Loucy (cell line): ENCODE measurements at regions not wholly inside any gene's neighbourhood (a gene's known extent, or its start where the extent isn't known, plus 50 kb on each side); places are given as distances from the start of the nearest gene placed in this dataset.

ENCODE experiments used
- H2AFZ ChIP-seq: fragments of 200-600 bp; sonication (generic); 2 replicates; pipeline ENCODE4 v1.6.0; 2016; ENCODE audit warnings: antibody characterized with exemption, mild to moderate bottlenecking, low read length, moderate library complexity
- H3F3A ChIP-seq: fragments of 200-600 bp; 2 replicates; pipeline ENCODE4 v1.6.0; 2016; ENCODE audit warnings: antibody characterized with exemption, low read depth, mild to moderate bottlenecking
- H3K27me3 ChIP-seq: fragments of 200-600 bp; sonication (generic); 2 replicates; pipeline ENCODE4 v1.6.1; 2014; ENCODE audit warnings: low read length, mild to moderate bottlenecking; ENCODE audit not compliant: insufficient read depth, poor library complexity, severe bottlenecking
- H3K36me3 ChIP-seq: fragments of 200-600 bp; sonication (generic); 2 replicates; pipeline ENCODE4 v1.6.1; 2016; ENCODE audit warnings: low read length; ENCODE audit not compliant: insufficient read depth
- H3K4me1 ChIP-seq: fragments of 200-600 bp; sonication (generic); 2 replicates; pipeline ENCODE4 v1.5.1; 2014; ENCODE audit warnings: low read length, mild to moderate bottlenecking; ENCODE audit not compliant: insufficient read depth, poor library complexity, severe bottlenecking
- H3K4me2 ChIP-seq: fragments of 200-600 bp; sonication (generic); 2 replicates; pipeline ENCODE4 v1.6.0; 2014; ENCODE audit warnings: antibody characterized with exemption, low read length, low read depth, mild to moderate bottlenecking; ENCODE audit not compliant: poor library complexity, severe bottlenecking
- H3K4me3 ChIP-seq: fragments of 200-600 bp; sonication (generic); 2 replicates; pipeline ENCODE4 v1.5.1; 2014; ENCODE audit warnings: low read length, mild to moderate bottlenecking, mixed read lengths; ENCODE audit not compliant: poor library complexity, severe bottlenecking
- H3K79me2 ChIP-seq: fragments of 200-600 bp; sonication (generic); 2 replicates; pipeline ENCODE4 v1.6.1; 2014; ENCODE audit warnings: low read length; ENCODE audit not compliant: insufficient read depth
- H3K9ac ChIP-seq: fragments of 200-600 bp; sonication (generic); 2 replicates; pipeline ENCODE4 v1.6.0; 2014; ENCODE audit warnings: mild to moderate bottlenecking, low read depth, low read length, moderate library complexity; ENCODE audit not compliant: poor library complexity, severe bottlenecking
- H3K9me2 ChIP-seq: fragments of 200-600 bp; sonication (generic); replicated peaks from 2 replicates; pipeline ENCODE4 v1.6.1; 2016; ENCODE audit warnings: low read depth, low read length, mixed read lengths
- H3K9me3 ChIP-seq: fragments of 200-600 bp; sonication (generic); 2 replicates; pipeline ENCODE4 v1.6.1; 2014; ENCODE audit warnings: mild to moderate bottlenecking, antibody characterized with exemption, low read length, low read depth; ENCODE audit not compliant: insufficient read depth
- H4K20me1 ChIP-seq: fragments of 200-600 bp; sonication (generic); 2 replicates; pipeline ENCODE4 v1.6.0; 2014; ENCODE audit warnings: antibody characterized with exemption, low read length, mild to moderate bottlenecking; ENCODE audit not compliant: insufficient read depth, poor library complexity, severe bottlenecking
- EZH2phosphoT487 ChIP-seq: fragments of 200-600 bp; IDR thresholded peaks from 2 replicates; pipeline ENCODE4 v1.6.1; 2018; ENCODE audit warnings: antibody characterized with exemption, mild to moderate bottlenecking, moderate library complexity, borderline replicate concordance
- TF ChIP-seq, protein P1 (sequence below): fragments of 200-600 bp; sonication (generic); conservative IDR thresholded peaks from 2 replicates; pipeline ENCODE4 v1.5.1; 2014; ENCODE audit warnings: mild to moderate bottlenecking, antibody characterized with exemption, low read length

DNA sequence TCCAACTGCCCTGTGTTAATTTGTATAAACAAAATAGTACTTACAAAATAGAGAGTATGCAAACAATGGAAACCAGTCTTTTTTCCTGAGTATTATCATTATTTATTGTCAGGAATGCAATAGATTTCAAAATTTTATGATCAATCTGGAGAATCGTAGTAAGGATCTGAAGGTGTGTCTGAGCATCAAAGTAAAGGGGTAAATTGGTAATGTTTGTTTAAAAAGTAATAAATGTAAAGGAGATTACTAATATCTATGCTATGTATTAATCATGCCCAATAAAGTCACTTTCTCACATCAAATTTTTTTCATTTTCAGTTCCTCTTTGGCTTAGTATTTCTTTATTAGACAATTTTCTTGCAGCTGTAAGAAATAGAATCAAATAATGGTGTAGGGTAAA is 1507.1 kb upstream of the PCDH7 start:
- H3K4me2 ChIP-seq = no peak overlapping the region
- TF ChIP-seq, protein P1, sequence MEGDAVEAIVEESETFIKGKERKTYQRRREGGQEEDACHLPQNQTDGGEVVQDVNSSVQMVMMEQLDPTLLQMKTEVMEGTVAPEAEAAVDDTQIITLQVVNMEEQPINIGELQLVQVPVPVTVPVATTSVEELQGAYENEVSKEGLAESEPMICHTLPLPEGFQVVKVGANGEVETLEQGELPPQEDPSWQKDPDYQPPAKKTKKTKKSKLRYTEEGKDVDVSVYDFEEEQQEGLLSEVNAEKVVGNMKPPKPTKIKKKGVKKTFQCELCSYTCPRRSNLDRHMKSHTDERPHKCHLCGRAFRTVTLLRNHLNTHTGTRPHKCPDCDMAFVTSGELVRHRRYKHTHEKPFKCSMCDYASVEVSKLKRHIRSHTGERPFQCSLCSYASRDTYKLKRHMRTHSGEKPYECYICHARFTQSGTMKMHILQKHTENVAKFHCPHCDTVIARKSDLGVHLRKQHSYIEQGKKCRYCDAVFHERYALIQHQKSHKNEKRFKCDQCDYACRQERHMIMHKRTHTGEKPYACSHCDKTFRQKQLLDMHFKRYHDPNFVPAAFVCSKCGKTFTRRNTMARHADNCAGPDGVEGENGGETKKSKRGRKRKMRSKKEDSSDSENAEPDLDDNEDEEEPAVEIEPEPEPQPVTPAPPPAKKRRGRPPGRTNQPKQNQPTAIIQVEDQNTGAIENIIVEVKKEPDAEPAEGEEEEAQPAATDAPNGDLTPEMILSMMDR = no peak
- TF ChIP-seq EZH2phosphoT487 = no peak
- no peaks in the 10 kb centered on the region for H3F3A ChIP-seq

DNA sequence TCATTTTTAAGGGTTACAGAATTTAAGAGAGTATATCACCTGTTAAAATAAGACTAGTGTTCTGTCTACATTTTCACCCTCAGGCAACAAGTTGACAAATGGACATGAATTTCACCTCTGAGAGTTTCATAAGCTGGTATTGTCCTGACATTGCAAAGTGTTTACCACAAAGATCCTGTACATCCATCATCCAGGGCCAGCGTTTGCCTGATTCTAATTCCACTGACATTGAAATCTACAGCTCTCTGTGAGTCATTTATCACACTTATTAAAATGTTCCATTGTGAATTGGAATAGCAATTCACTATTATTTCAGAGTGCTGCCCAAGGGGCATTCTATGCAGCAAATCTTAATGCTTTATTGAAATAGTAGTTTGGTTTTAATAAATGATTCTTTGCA is 1499.4 kb upstream of the PCDH7 start:
- no peaks in the 10 kb centered on the region for H3K9me2 ChIP-seq
- H3K4me2 ChIP-seq = no peak overlapping the region
- H3K9me3 ChIP-seq = no peaks in the 10 kb centered on the region
- H3K27me3 ChIP-seq = no peaks in the 10 kb centered on the region
- H3K9ac ChIP-seq = no peak overlapping the region
- no peaks in the 10 kb centered on the region for H3K36me3 ChIP-seq
- H3F3A ChIP-seq = no peaks in the 10 kb centered on the region
- no peak overlapping the region for H2AFZ ChIP-seq
- no peaks in the 10 kb centered on the region for H3K4me1 ChIP-seq
- H3K4me3 ChIP-seq = no peak overlapping the region
- H4K20me1 ChIP-seq = no peaks in the 10 kb centered on the region
- TF ChIP-seq, protein P1 = no peak
- no peak for TF ChIP-seq EZH2phosphoT487
- no peaks in the 10 kb centered on the region for H3K79me2 ChIP-seq

More for the DNA sequence above, 1507.1 kb upstream of the PCDH7 start:
- Histone ChIP-seq H3K4me1 (no peaks in the 10 kb centered on the region), H3K9me3 (no peaks in the 10 kb centered on the region), H2AFZ (no peak overlapping the region), H3K9me2 (no peaks in the 10 kb centered on the region), H3K36me3 (no peaks in the 10 kb centered on the region), H4K20me1 (no peaks in the 10 kb centered on the region), H3K4me3 (no peak overlapping the region), H3K27me3 (no peaks in the 10 kb centered on the region), H3K79me2 (no peaks in the 10 kb centered on the region), H3K9ac (no peak overlapping the region)

DNA sequence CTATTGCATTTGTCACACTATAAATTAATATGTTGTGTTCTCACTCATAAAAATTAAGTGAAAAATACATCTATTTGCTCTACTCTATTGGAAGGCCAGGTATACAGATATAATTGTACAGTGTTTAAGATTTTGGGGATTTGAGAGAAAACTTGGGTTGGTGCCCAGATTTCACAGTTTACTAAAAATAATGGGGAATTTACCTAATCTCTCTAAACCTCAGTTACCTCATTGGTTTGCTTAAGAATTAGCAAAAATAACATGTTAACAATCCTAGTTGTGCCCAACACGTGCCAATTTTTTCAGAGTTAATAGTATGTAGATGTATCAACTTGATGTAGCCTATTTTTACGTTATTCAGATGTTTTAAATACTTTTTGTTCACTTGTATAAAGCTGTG is 1495.3 kb upstream of the PCDH7 start:
- H3K9me3 ChIP-seq = no peaks in the 10 kb centered on the region
- TF ChIP-seq, protein P1 = no peak
- no peak for TF ChIP-seq EZH2phosphoT487
- H3K9me2 ChIP-seq = no peaks in the 10 kb centered on the region
- H3K9ac ChIP-seq = no peak overlapping the region
- H3K4me3 ChIP-seq = no peak overlapping the region
- no peaks in the 10 kb centered on the region for H3F3A ChIP-seq
- H3K4me1 ChIP-seq = no peaks in the 10 kb centered on the region
- no peaks in the 10 kb centered on the region for H3K27me3 ChIP-seq
- no peak overlapping the region for H2AFZ ChIP-seq
- no peaks in the 10 kb centered on the region for H3K79me2 ChIP-seq
- no peaks in the 10 kb centered on the region for H4K20me1 ChIP-seq
- H3K36me3 ChIP-seq = no peaks in the 10 kb centered on the region
- H3K4me2 ChIP-seq = no peak overlapping the region
